Ovary (tissue), 7 donors: ENCODE measurements at regions not wholly inside any gene's neighbourhood (a gene's known extent, or its start where the extent isn't known, plus 50 kb on each side); places are given as distances from the start of the nearest gene placed in this dataset.

ENCODE experiments used
- DNase-seq, 5 donors: peaks; one replicate each; pipeline ENCODE4 v3.0.0-alpha.2; 2019 to 2020
- H3K27ac ChIP-seq, 2 donors: fragments of 200-600 bp; one replicate each; pipeline versions ENCODE4 v1.5.1 to v1.8.0; 2019 to 2022
- H3K27me3 ChIP-seq: fragments of 200-600 bp; one replicate; pipeline ENCODE4 v1.8.0; 2022
- H3K36me3 ChIP-seq: fragments of 200-600 bp; sonication (generic); one replicate; pipeline ENCODE4 v1.5.1; 2019
- H3K4me1 ChIP-seq: one replicate; pipeline ENCODE4 v1.8.1; 2013; ENCODE audit warnings: mild to moderate bottlenecking, moderate library complexity; ENCODE audit not compliant: insufficient read depth
- H3K4me3 ChIP-seq: fragments of 200-600 bp; sonication (generic); one replicate; pipeline ENCODE4 v1.5.1; 2017
- H3K9me3 ChIP-seq, 2 donors: fragments of 200-600 bp in 1 of 2; sonication (generic) in 1 of 2; one replicate each; pipeline versions ENCODE4 v1.5.1 to v1.8.1; 2013 to 2019; ENCODE audit warnings: mild to moderate bottlenecking in 1 of 2, moderate library complexity in 1 of 2
- EP300 ChIP-seq: sonication (generic); formaldehyde crosslinking; IDR thresholded peaks from one replicate; pipeline ENCODE4 v1.6.1; 2017; ENCODE audit warnings: antibody characterized with exemption
- POLR2A ChIP-seq: fragments of 450-650 bp; IDR thresholded peaks from one replicate; pipeline ENCODE4 v1.6.1; 2017; ENCODE audit warnings: antibody characterized with exemption, mild to moderate bottlenecking, moderate library complexity
- WGBS, 3 donors: extraction: QIAGEN DNeasy Blood & Tissue Kit in 1 of 3; methylation state at CpG; one replicate each; pipeline versions ENCODE4 v1.1.5 to v1.1.7; 2013 to 2017; 5-methylcytosine and 5-hydroxymethylcytosine counted together
- intact Hi-C, 4 donors: fragments of 100-400 bp; cut with DNase I; formaldehyde crosslinking; loops; one replicate each; pipeline versions ENCODE4 v1.11.0 to v1.15.1; 2022 to 2023
- TF ChIP-seq, protein P1 (sequence below), 3 donors: fragments of 450-650 bp in 2 of 3; fragments of 200-600 bp in 1 of 3; IDR thresholded peaks; one replicate each; pipeline versions ENCODE4 v1.5.1 to v1.8.0; 2016 to 2022; ENCODE audit warnings: antibody characterized with exemption in 3 of 3, mild to moderate bottlenecking in 1 of 3
- donor health status: DM: no; HTN: no; CAD: no; lungs with moderate emphysema.
- donor health status: DM: no; HTN: no; CAD: no.
- donor health status: Bipolar disorder and iron deficiency.
- donor health status: DM: no; HTN: no; CAD: no.
- donor health status: DM: yes; HTN: yes; CAD: no.

DNA sequence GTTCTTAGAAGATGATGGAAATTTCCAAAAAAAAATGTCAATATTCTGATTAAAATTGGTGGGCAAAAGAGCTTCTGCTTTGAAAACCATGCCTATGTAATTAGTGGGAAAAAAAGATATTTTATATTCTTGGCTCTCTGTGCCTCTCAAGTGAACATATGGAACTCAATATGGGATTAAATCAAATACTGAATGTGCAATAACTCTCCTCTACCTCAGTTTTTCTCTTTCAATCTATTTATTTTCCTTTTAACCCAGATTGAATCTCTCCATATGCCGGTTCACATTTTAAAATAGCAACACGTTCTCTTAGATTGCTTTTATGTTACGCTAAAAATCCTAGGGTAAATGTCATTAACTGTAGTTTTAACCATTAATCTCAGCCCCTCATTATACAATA lies 224.2 kb upstream of the PABPC4L start:
- H3K9me3 ChIP-seq = no peaks in the 10 kb centered on the region
- H3K27me3 ChIP-seq = no peaks in the 10 kb centered on the region
- TF ChIP-seq EP300 (no peak), POLR2A (no peak)
- TF ChIP-seq, protein P1, sequence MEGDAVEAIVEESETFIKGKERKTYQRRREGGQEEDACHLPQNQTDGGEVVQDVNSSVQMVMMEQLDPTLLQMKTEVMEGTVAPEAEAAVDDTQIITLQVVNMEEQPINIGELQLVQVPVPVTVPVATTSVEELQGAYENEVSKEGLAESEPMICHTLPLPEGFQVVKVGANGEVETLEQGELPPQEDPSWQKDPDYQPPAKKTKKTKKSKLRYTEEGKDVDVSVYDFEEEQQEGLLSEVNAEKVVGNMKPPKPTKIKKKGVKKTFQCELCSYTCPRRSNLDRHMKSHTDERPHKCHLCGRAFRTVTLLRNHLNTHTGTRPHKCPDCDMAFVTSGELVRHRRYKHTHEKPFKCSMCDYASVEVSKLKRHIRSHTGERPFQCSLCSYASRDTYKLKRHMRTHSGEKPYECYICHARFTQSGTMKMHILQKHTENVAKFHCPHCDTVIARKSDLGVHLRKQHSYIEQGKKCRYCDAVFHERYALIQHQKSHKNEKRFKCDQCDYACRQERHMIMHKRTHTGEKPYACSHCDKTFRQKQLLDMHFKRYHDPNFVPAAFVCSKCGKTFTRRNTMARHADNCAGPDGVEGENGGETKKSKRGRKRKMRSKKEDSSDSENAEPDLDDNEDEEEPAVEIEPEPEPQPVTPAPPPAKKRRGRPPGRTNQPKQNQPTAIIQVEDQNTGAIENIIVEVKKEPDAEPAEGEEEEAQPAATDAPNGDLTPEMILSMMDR (IDR thresholded peaks at IDR 0.05) = no peak
- intact Hi-C loops = no loop called here
- no peak for DNase-seq
- WGBS, 3 donors = 60 to 93% (median 79%) methylated on average over 3 of the region's 3 CpGs
- no peak overlapping the region for H3K27ac ChIP-seq
- H3K36me3 ChIP-seq = no peaks in the 10 kb centered on the region
- H3K4me1 ChIP-seq = peaks cover 1% of the 10 kb centered on the region
- H3K4me3 ChIP-seq = no peak overlapping the region

DNA sequence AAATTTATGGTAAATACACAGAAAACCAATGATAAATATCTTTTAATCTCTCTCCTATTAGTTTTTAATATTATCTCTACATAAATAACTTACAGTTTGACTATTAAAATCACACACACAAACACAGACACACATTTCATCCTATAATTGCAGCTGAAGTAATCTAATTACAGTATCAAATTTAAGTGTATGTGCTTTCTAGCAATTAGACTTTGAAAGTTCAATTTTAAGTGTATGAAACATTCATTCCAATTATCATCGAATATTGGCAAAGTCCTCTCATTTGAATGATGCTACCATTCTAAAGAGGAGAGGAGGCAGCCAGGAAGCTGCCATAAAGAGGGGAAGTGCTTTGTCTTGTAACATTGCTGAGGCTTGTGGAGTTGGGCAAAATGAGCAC lies 221.2 kb upstream of the PABPC4L start:
- no peaks in the 10 kb centered on the region for H3K9me3 ChIP-seq
- no peak for TF ChIP-seq POLR2A
- TF ChIP-seq, protein P1 (IDR thresholded peaks at IDR 0.05) = no peak
- H3K27ac ChIP-seq = no peak overlapping the region
- intact Hi-C loops = no loop called here
- H3K27me3 ChIP-seq = no peaks in the 10 kb centered on the region
- peaks cover 1% of the 10 kb centered on the region for H3K4me1 ChIP-seq
- 45 to 80% (median 71%) methylated on average over 1 of the region's 1 CpG for WGBS, 3 donors
- no peak for DNase-seq
- no peaks in the 10 kb centered on the region for H3K36me3 ChIP-seq
- no peak overlapping the region for H3K4me3 ChIP-seq

DNA sequence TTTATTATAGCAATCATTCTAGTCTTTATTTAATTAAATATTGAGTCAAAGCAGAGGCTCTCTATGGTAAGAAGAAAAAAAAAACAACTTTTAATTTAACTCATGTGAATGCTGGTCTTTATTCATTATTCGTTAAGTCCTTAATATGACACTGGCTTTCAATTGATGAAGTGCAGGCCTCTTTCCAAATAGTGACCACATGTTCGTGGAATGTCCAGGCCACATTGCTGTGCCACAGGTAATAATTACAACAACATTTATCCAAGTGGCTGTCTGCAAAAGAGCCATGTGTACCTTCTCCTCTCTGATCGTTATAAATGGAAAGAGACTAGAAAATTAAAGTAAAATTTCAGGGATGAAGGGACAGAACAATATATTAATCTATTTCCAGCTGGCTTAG lies 220.1 kb upstream of the PABPC4L start:
- no peaks in the 10 kb centered on the region for H3K27me3 ChIP-seq
- intact Hi-C loops = no loop called here

DNA sequence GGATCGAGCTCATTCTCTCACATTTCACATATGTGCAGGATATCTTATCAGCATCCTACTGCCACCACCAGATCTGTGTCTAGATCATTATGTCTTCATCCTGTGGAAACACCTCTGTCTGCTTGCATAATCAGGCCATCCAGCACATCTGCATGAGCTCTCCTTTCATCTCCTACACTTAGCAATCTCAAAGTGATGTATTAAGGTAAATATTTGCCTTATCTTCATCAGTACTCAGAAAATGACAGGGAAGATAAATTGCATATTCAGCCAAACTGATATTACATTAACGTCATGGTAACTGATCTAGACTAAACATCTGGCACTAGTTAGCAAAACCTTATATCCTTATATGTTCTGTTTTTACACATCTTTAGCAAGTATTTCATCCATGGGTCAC lies 207.3 kb upstream of the PABPC4L start:
- intact Hi-C loops = no loop called here
- H3K9me3 ChIP-seq = no peaks in the 10 kb centered on the region
- H3K4me1 ChIP-seq = no peaks in the 10 kb centered on the region
- no peak for TF ChIP-seq POLR2A
- no peak for TF ChIP-seq EP300
- TF ChIP-seq, protein P1 (IDR thresholded peaks at IDR 0.05) = no peak
- DNase-seq = no peak
- no peaks in the 10 kb centered on the region for H3K27me3 ChIP-seq
- no peak overlapping the region for H3K27ac ChIP-seq
- WGBS, 3 donors = 46 to 57% (median 49%) methylated on average over 2 of the region's 2 CpGs
- no peaks in the 10 kb centered on the region for H3K36me3 ChIP-seq
- H3K4me3 ChIP-seq = no peak overlapping the region

More for the DNA sequence above, 220.1 kb upstream of the PABPC4L start:
- Histone ChIP-seq H3K36me3 (no peaks in the 10 kb centered on the region), H3K27ac (no peak overlapping the region), H3K4me3 (no peak overlapping the region), H3K9me3 (no peaks in the 10 kb centered on the region), H3K4me1 (no peaks in the 10 kb centered on the region)
- no peak for DNase-seq
- WGBS, 3 donors = 80 to 83% (median 83%) methylated on average over 3 of the region's 3 CpGs
- TF ChIP-seq, protein P1 (IDR thresholded peaks at IDR 0.05) = no peak

DNA sequence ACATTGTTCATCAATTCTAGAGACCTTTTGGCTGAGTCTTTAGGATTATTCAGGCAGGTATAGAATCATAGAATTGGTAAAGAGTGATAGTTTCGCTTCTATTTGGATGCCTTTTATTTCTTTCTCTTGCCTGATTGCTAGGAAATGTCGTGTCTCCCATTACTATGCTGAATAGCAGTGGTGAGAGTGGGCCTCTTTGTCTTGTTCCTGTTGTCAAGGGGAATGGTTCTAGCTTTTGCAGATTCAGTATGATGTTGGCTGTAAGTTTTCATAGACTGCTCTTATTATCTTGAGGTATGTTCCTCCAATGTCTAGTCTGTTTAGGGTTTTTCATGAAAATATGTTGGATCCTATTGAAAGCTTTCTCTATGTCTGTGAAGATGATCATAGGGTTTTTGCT lies 200.2 kb upstream of the PABPC4L start:
- no peak for DNase-seq
- TF ChIP-seq, protein P1 (IDR thresholded peaks at IDR 0.05) = no peak
- TF ChIP-seq POLR2A = no peak
- no peak for TF ChIP-seq EP300
- 88 to 93% (median 92%) methylated on average over 2 of the region's 2 CpGs for WGBS, 3 donors
- Histone ChIP-seq H3K27me3 (no peaks in the 10 kb centered on the region), H3K4me3 (no peak overlapping the region), H3K27ac (no peak overlapping the region), H3K9me3 (no peaks in the 10 kb centered on the region), H3K4me1 (no peaks in the 10 kb centered on the region), H3K36me3 (no peaks in the 10 kb centered on the region)
- intact Hi-C loops = no loop called here
